CD14-positive monocyte (primary cell): ENCODE measurements at regions not wholly inside any gene's neighbourhood (a gene's known extent, or its start where the extent isn't known, plus 50 kb on each side); places are given as distances from the start of the nearest gene placed in this dataset.

Experiments
- DNase-seq, 3 donors: peaks; one replicate each; pipeline ENCODE4 v3.0.0-alpha.2; 2011 to 2022
- H2AFZ ChIP-seq: 2 replicates; pipeline ENCODE4 v1.6.0; 2012; ENCODE audit warnings: mild to moderate bottlenecking, low read depth, low read length, inconsistent platforms; ENCODE audit not compliant: insufficient read depth, poor library complexity, severe bottlenecking
- H3K27ac ChIP-seq, 2 donors: 1 replicate in 1 of 2; 2 replicates in 1 of 2; pipeline ENCODE4 v1.5.1; 2012 to 2013; ENCODE audit warnings: low read length in 2 of 2, control low read depth in 1 of 2, inconsistent platforms in 1 of 2, low read depth in 1 of 2, mild to moderate bottlenecking in 1 of 2
- H3K27me3 ChIP-seq, 2 donors: one replicate each; pipeline versions ENCODE4 v1.6.0 to v1.6.1; 2011 to 2013; ENCODE audit warnings: low read length in 2 of 2; ENCODE audit not compliant: control insufficient read depth in 2 of 2, insufficient read depth in 2 of 2
- H3K36me3 ChIP-seq, 2 donors: replicated peaks in 1 of 2; 1 replicate in 1 of 2; 2 replicates in 1 of 2; pipeline versions ENCODE4 v1.5.1 to v1.6.1; 2012 to 2013; ENCODE audit warnings: low read length in 2 of 2, control low read depth in 1 of 2, inconsistent platforms in 1 of 2, mild to moderate bottlenecking in 1 of 2; ENCODE audit not compliant: insufficient read depth in 2 of 2, control insufficient read depth in 1 of 2
- H3K4me1 ChIP-seq, 2 donors: 1 replicate in 1 of 2; 2 replicates in 1 of 2; pipeline versions ENCODE4 v1.5.1 to v1.6.1; 2012 to 2013; ENCODE audit warnings: low read length in 2 of 2, control low read depth in 1 of 2, inconsistent platforms in 1 of 2, mild to moderate bottlenecking in 1 of 2, moderate library complexity in 1 of 2; ENCODE audit not compliant: insufficient read depth in 2 of 2, control insufficient read depth in 1 of 2
- H3K4me2 ChIP-seq: replicated peaks from 2 replicates; pipeline ENCODE3; 2012; ENCODE audit warnings: low read length, moderate library complexity, mild to moderate bottlenecking; ENCODE audit not compliant: poor library complexity, severe bottlenecking; ENCODE audit errors: extremely low read depth
- H3K4me3 ChIP-seq, 3 experiments: fragments of 200-600 bp in 1 of 3; sonication (generic) in 1 of 3; replicated peaks in 1 of 3; 1 replicate in 2 of 3; 2 replicates in 1 of 3; pipeline ENCODE4 v1.5.1; 2011 to 2013; ENCODE audit warnings: low read length in 3 of 3, mild to moderate bottlenecking in 3 of 3, control low read depth in 2 of 3, low read depth in 2 of 3, inconsistent platforms in 1 of 3, moderate library complexity in 1 of 3
- H3K79me2 ChIP-seq: 2 replicates; pipeline ENCODE4 v1.6.0; 2012; ENCODE audit warnings: mild to moderate bottlenecking, control low read depth, inconsistent platforms, low read length, moderate library complexity; ENCODE audit not compliant: insufficient read depth
- H3K9ac ChIP-seq: 2 replicates; pipeline ENCODE4 v1.6.0; 2017; ENCODE audit warnings: low read length, mild to moderate bottlenecking; ENCODE audit not compliant: insufficient read depth, poor library complexity, severe bottlenecking
- H3K9me3 ChIP-seq, 2 donors: replicated peaks in 1 of 2; 1 replicate in 1 of 2; 2 replicates in 1 of 2; pipeline versions ENCODE4 v1.5.1 to v1.6.1; 2012 to 2013; ENCODE audit warnings: low read length in 2 of 2, control low read depth in 1 of 2; ENCODE audit not compliant: control insufficient read depth in 1 of 2, insufficient read depth in 1 of 2
- H4K20me1 ChIP-seq: 2 replicates; pipeline ENCODE4 v1.6.0; 2012; ENCODE audit warnings: mild to moderate bottlenecking, low read length, control low read depth, moderate library complexity; ENCODE audit not compliant: insufficient read depth
- H3K27ac Mint-ChIP-seq, 7 donors: one replicate each; pipeline ENCODE4 v1.8.0; 2020; ENCODE audit warnings: mild to moderate bottlenecking in 7 of 7, mixed read lengths in 7 of 7, moderate library complexity in 6 of 7, inconsistent platforms in 2 of 7
- H3K27me3 Mint-ChIP-seq, 3 donors: one replicate each; pipeline ENCODE4 v1.8.0; 2021 to 2022; ENCODE audit warnings: low read depth in 3 of 3, mild to moderate bottlenecking in 3 of 3, mixed read lengths in 3 of 3, moderate library complexity in 3 of 3, inconsistent platforms in 1 of 3
- H3K36me3 Mint-ChIP-seq, 2 donors: one replicate each; pipeline ENCODE4 v1.8.0; 2020; ENCODE audit warnings: mixed read lengths in 2 of 2, inconsistent platforms in 1 of 2, mild to moderate bottlenecking in 1 of 2
- H3K4me1 Mint-ChIP-seq: one replicate; pipeline ENCODE4 v1.8.0; 2020; ENCODE audit warnings: mild to moderate bottlenecking, mixed read lengths
- H3K4me3 Mint-ChIP-seq, 2 donors: one replicate each; pipeline ENCODE4 v1.8.0; 2020; ENCODE audit warnings: mild to moderate bottlenecking in 2 of 2, mixed read lengths in 2 of 2, moderate library complexity in 1 of 2
- H3K9me3 Mint-ChIP-seq, 7 donors: one replicate each; pipeline ENCODE4 v1.8.0; 2020 to 2022; ENCODE audit warnings: mixed read lengths in 7 of 7, mild to moderate bottlenecking in 6 of 7, moderate library complexity in 6 of 7, inconsistent platforms in 2 of 7
- WGBS: methylation state at CpG from one replicate; pipeline ENCODE4 v1.1.5; 2013; ENCODE audit warnings: missing lambda C conversion rate; ENCODE audit not compliant: insufficient coverage; 5-methylcytosine and 5-hydroxymethylcytosine counted together
- intact Hi-C, 2 donors: fragments of 100-400 bp; cut with micrococcal nuclease; formaldehyde crosslinking; loops; one replicate each; pipeline versions ENCODE4 v1.15.0 to v1.15.1; 2023
- TF ChIP-seq, protein P1 (sequence below): fragments of 200-600 bp; IDR thresholded peaks from one replicate; pipeline ENCODE4 v1.8.0; 2022; ENCODE audit warnings: antibody characterized with exemption, mild to moderate bottlenecking

DNA sequence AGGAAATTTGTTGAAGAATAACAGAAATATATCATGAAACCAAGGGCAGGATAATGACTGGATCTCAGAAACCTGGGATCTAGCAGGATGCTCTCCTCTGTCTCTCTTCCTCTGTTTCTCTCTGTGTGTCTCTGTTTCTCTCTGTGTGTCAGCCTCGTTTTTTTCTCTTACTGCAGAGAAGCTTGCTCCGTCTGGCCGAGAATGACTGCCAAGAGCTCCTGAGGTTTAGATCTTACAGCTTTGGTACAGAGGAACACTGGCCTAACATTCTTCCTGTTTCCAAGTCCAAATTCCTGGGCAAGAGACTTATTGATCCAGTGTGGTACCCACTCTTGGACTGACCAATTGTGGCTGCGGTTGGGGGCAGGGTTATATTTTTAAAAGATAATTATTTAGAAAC, 564.0 kb downstream of the XPNPEP1 start:
- H3K27ac Mint-ChIP-seq, result peak overlapping the region in 1 of 7 donors; percentile 61
- TF ChIP-seq, protein P1, sequence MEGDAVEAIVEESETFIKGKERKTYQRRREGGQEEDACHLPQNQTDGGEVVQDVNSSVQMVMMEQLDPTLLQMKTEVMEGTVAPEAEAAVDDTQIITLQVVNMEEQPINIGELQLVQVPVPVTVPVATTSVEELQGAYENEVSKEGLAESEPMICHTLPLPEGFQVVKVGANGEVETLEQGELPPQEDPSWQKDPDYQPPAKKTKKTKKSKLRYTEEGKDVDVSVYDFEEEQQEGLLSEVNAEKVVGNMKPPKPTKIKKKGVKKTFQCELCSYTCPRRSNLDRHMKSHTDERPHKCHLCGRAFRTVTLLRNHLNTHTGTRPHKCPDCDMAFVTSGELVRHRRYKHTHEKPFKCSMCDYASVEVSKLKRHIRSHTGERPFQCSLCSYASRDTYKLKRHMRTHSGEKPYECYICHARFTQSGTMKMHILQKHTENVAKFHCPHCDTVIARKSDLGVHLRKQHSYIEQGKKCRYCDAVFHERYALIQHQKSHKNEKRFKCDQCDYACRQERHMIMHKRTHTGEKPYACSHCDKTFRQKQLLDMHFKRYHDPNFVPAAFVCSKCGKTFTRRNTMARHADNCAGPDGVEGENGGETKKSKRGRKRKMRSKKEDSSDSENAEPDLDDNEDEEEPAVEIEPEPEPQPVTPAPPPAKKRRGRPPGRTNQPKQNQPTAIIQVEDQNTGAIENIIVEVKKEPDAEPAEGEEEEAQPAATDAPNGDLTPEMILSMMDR, result no peak
- Histone ChIP-seq H3K9me3 (peaks cover 0 to 13% of the 10 kb centered on the region in 2 donors), H3K79me2 (no peaks in the 10 kb centered on the region), H3K36me3 (no peaks in the 10 kb centered on the region), H3K27me3 (no peaks in the 10 kb centered on the region), H3K4me2 (no peak overlapping the region), H3K9ac (no peak overlapping the region), H3K4me3 (no peak overlapping the region), H4K20me1 (no peaks in the 10 kb centered on the region), H3K4me1 (no peaks in the 10 kb centered on the region), H3K27ac (no peak overlapping the region), H2AFZ (no peak overlapping the region)
- WGBS, result 75% methylated on average over 3 of the region's 4 CpGs
- H3K4me3 Mint-ChIP-seq, result no peak overlapping the region
- intact Hi-C loops, result no loop called here
- H3K9me3 Mint-ChIP-seq, result peaks cover 0 to 3% (median 2%) of the 10 kb centered on the region in 7 donors
- H3K27me3 Mint-ChIP-seq, result no peaks in the 10 kb centered on the region
- H3K36me3 Mint-ChIP-seq, result no peaks in the 10 kb centered on the region
- no peak for DNase-seq
- no peaks in the 10 kb centered on the region for H3K4me1 Mint-ChIP-seq

DNA sequence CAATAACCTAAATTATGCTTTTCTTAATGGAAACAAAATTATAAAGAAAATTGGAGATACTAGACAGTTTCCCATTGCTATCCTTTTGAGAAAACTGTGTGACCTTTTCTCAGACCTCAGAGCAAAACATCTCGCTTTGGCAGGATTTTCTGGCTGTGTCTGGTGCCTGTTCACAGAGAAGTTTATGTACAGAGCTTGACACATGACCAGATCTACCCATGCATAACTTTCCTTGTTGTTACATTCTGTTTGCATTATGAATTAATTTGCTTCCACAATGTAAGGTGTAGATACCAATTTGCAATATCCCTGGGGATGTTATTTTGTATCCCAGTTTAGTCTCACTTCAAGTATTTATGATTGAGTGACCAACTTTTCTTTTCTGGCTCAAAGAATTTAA, 565.0 kb downstream of the XPNPEP1 start:
- peaks cover 0 to 13% of the 10 kb centered on the region in 2 donors for H3K9me3 ChIP-seq
- intact Hi-C loops, result no loop called here
- no peak overlapping the region for H2AFZ ChIP-seq
- no peak overlapping the region for H3K4me3 ChIP-seq
- no peak overlapping the region for H3K27ac ChIP-seq
- H3K4me2 ChIP-seq, result no peak overlapping the region
- no peak overlapping the region for H3K4me3 Mint-ChIP-seq
- no CpG with 5 or more reads among the region's 1 CpG for WGBS
- no peaks in the 10 kb centered on the region for H3K36me3 ChIP-seq
- no peak for DNase-seq
- H3K4me1 ChIP-seq, result no peaks in the 10 kb centered on the region
- no peak overlapping the region for H3K27ac Mint-ChIP-seq
- H3K79me2 ChIP-seq, result no peaks in the 10 kb centered on the region
- no peaks in the 10 kb centered on the region for H3K4me1 Mint-ChIP-seq
- H3K27me3 ChIP-seq, result no peaks in the 10 kb centered on the region
- H3K36me3 Mint-ChIP-seq, result no peaks in the 10 kb centered on the region
- TF ChIP-seq, protein P1, result no peak
- H3K9me3 Mint-ChIP-seq, result peaks cover 0 to 3% (median 2%) of the 10 kb centered on the region in 7 donors
- H3K9ac ChIP-seq, result no peak overlapping the region
- no peaks in the 10 kb centered on the region for H3K27me3 Mint-ChIP-seq
- H4K20me1 ChIP-seq, result no peaks in the 10 kb centered on the region
